SK-N-SH treated with all-trans-retinoic acid at 6 μM for 48 hours (cell line): ENCODE measurements at regions not wholly inside any gene's neighbourhood (a gene's known extent, or its start where the extent isn't known, plus 50 kb on each side); places are given as distances from the start of the nearest gene placed in this dataset.

Experiments used
- ATAC-seq: fragments of 200-7000 bp; cut with Tn5 transposase; 3 replicates; pipeline ENCODE4 v1.9.1; 2020; ENCODE audit warnings: mild to moderate bottlenecking, moderate library complexity
- ARNTL ChIP-seq: fragments of 450-650 bp; formaldehyde crosslinking; IDR thresholded peaks from 2 replicates; pipeline ENCODE4 v1.5.0; 2020; ENCODE audit warnings: low read depth, mild to moderate bottlenecking, moderate library complexity, borderline replicate concordance
- BACH2 ChIP-seq: fragments of 250-450 bp; sonication (Bioruptor Pico); IDR thresholded peaks from 2 replicates; pipeline ENCODE4 v1.9.0; 2021; ENCODE audit warnings: mild to moderate bottlenecking, borderline replicate concordance
- CSDC2 ChIP-seq: fragments of 250-450 bp; sonication (Bioruptor Pico); IDR thresholded peaks from 2 replicates; pipeline ENCODE4 v1.5.0; 2020; ENCODE audit warnings: mild to moderate bottlenecking, moderate library complexity
- ESRRG ChIP-seq: fragments of 250-450 bp; sonication (Bioruptor Pico); IDR thresholded peaks from 2 replicates; pipeline ENCODE4 v1.6.1; 2021; ENCODE audit warnings: mild to moderate bottlenecking
- GLIS3 ChIP-seq: fragments of 250-450 bp; sonication (Bioruptor Pico); IDR thresholded peaks from 2 replicates; pipeline ENCODE4 v1.5.0; 2020; ENCODE audit warnings: mild to moderate bottlenecking, moderate library complexity
- ISL1 ChIP-seq: fragments of 250-450 bp; sonication (Bioruptor Pico); IDR thresholded peaks from 2 replicates; pipeline ENCODE4 v2.1.2; 2022; ENCODE audit warnings: mild to moderate bottlenecking, moderate library complexity
- OSR1 ChIP-seq: fragments of 250-450 bp; sonication (Bioruptor Pico); IDR thresholded peaks from 2 replicates; pipeline ENCODE4 v1.8.0; 2022; ENCODE audit warnings: moderate library complexity, mild to moderate bottlenecking, inconsistent platforms
- PPARA ChIP-seq: fragments of 250-450 bp; sonication (Bioruptor Pico); IDR thresholded peaks from 2 replicates; pipeline ENCODE4 v1.5.0; 2020; ENCODE audit warnings: mild to moderate bottlenecking, borderline replicate concordance
- RARB ChIP-seq: fragments of 250-450 bp; sonication (Bioruptor Pico); IDR thresholded peaks from 2 replicates; pipeline ENCODE4 v1.8.0; 2021; ENCODE audit warnings: mild to moderate bottlenecking, moderate library complexity
- SNAI2 ChIP-seq: fragments of 250-450 bp; sonication (Bioruptor Pico); IDR thresholded peaks from 2 replicates; pipeline ENCODE4 v1.5.0; 2020; ENCODE audit warnings: mild to moderate bottlenecking, moderate library complexity
- TCF4 ChIP-seq: fragments of 250-450 bp; sonication (Bioruptor Pico); IDR thresholded peaks from 2 replicates; pipeline ENCODE4 v1.8.0; 2021; ENCODE audit warnings: mild to moderate bottlenecking, moderate library complexity, borderline replicate concordance
- TOX ChIP-seq: fragments of 250-450 bp; sonication (Bioruptor Pico); IDR thresholded peaks from 2 replicates; pipeline ENCODE4 v1.8.0; 2021; ENCODE audit warnings: mild to moderate bottlenecking, moderate library complexity, borderline replicate concordance
- ZC3H10 ChIP-seq: fragments of 250-450 bp; sonication (Bioruptor Pico); IDR thresholded peaks from 2 replicates; pipeline ENCODE4 v1.5.1; 2021; ENCODE audit warnings: mild to moderate bottlenecking, moderate library complexity
- ZFP3 ChIP-seq: fragments of 250-450 bp; sonication (Bioruptor Pico); IDR thresholded peaks from 2 replicates; pipeline ENCODE4 v1.5.0; 2020; ENCODE audit warnings: mild to moderate bottlenecking, moderate library complexity
- ZNF565 ChIP-seq: fragments of 450-650 bp; formaldehyde crosslinking; conservative IDR thresholded peaks from 2 replicates; pipeline ENCODE4 v1.5.0; 2020; ENCODE audit warnings: low read depth, mild to moderate bottlenecking, moderate library complexity
- ZNF70 ChIP-seq: fragments of 450-650 bp; formaldehyde crosslinking; IDR thresholded peaks from 2 replicates; pipeline ENCODE4 v1.5.0; 2020; ENCODE audit warnings: mild to moderate bottlenecking, moderate library complexity
- ZNF8 ChIP-seq: fragments of 450-650 bp; formaldehyde crosslinking; IDR thresholded peaks from 2 replicates; pipeline ENCODE4 v1.5.0; 2020; ENCODE audit warnings: mild to moderate bottlenecking, moderate library complexity
- TF ChIP-seq, protein P1 (sequence below): fragments of 250-450 bp; sonication (Bioruptor Pico); IDR thresholded peaks from 2 replicates; pipeline ENCODE4 v1.8.0; 2020; ENCODE audit warnings: mild to moderate bottlenecking, moderate library complexity, borderline replicate concordance
- TF ChIP-seq, protein P2 (sequence below): fragments of 250-450 bp; sonication (Bioruptor Pico); IDR thresholded peaks from 2 replicates; pipeline ENCODE4 v1.8.0; 2021; ENCODE audit warnings: low read depth, mild to moderate bottlenecking, moderate library complexity, borderline replicate concordance
- TF ChIP-seq, protein P3 (sequence below): fragments of 250-450 bp; sonication (Bioruptor Pico); IDR thresholded peaks from 2 replicates; pipeline ENCODE4 v1.5.1; 2021; ENCODE audit warnings: mild to moderate bottlenecking, moderate library complexity
- TF ChIP-seq, protein P4 (sequence below): fragments of 250-450 bp; sonication (Bioruptor Pico); IDR thresholded peaks from 2 replicates; pipeline ENCODE4 v1.5.0; 2020; ENCODE audit warnings: mild to moderate bottlenecking, moderate library complexity

DNA sequence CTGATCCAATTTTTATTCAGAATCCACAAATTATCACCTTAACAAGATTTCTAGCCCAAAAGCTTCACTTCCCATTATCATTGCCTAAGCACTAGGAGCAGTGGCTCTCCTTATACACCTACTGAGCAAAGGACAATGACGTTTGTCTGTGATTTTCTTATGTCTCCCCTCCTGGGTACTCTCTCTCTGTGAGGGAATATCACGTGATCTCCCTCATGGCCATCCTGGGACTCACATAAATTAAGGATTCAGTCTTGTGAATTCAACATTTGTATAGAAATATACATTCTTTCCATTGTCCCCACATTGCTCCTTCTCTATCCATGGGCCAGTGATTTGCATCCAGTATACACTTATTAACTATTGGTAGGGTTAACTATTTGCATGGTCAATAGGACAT, 476.5 kb downstream of the PLK2 start:
- no peak for ATAC-seq
- no peak for TF ChIP-seq BACH2 (CRISPR knock-in tag)
- TF ChIP-seq, protein P1, sequence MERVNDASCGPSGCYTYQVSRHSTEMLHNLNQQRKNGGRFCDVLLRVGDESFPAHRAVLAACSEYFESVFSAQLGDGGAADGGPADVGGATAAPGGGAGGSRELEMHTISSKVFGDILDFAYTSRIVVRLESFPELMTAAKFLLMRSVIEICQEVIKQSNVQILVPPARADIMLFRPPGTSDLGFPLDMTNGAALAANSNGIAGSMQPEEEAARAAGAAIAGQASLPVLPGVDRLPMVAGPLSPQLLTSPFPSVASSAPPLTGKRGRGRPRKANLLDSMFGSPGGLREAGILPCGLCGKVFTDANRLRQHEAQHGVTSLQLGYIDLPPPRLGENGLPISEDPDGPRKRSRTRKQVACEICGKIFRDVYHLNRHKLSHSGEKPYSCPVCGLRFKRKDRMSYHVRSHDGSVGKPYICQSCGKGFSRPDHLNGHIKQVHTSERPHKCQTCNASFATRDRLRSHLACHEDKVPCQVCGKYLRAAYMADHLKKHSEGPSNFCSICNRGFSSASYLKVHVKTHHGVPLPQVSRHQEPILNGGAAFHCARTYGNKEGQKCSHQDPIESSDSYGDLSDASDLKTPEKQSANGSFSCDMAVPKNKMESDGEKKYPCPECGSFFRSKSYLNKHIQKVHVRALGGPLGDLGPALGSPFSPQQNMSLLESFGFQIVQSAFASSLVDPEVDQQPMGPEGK (CRISPR knock-in tag): no peak
- TF ChIP-seq, protein P2, sequence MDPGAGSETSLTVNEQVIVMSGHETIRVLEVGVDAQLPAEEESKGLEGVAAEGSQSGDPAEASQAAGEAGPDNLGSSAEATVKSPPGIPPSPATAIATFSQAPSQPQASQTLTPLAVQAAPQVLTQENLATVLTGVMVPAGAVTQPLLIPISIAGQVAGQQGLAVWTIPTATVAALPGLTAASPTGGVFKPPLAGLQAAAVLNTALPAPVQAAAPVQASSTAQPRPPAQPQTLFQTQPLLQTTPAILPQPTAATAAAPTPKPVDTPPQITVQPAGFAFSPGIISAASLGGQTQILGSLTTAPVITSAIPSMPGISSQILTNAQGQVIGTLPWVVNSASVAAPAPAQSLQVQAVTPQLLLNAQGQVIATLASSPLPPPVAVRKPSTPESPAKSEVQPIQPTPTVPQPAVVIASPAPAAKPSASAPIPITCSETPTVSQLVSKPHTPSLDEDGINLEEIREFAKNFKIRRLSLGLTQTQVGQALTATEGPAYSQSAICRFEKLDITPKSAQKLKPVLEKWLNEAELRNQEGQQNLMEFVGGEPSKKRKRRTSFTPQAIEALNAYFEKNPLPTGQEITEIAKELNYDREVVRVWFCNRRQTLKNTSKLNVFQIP (CRISPR knock-in tag): no peak
- no peak for TF ChIP-seq TOX
- no peak for TF ChIP-seq ZNF8 (CRISPR knock-in tag)
- TF ChIP-seq SNAI2 (CRISPR knock-in tag): no peak
- no peak for TF ChIP-seq ARNTL (CRISPR knock-in tag)

DNA sequence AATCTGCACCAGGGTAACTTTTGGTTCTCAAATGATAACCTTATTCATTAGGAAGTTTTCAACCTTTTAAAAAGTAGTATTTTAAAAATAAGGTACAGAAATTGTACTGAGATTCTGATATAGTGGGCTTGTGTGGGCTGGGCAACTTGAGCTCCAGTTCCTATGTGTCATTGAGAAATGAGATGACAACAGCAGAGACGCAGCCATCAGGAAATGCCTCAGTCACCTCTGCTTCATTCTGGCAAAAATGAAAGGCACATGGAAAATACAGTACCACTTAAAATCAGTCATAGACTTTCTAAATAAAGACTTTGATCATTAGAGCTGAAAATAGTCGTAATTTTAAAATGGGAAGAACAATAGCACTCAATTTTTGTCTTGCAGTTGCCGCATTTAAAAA, 480.2 kb downstream of the PLK2 start:
- no peak for ATAC-seq
- TF ChIP-seq, protein P3, sequence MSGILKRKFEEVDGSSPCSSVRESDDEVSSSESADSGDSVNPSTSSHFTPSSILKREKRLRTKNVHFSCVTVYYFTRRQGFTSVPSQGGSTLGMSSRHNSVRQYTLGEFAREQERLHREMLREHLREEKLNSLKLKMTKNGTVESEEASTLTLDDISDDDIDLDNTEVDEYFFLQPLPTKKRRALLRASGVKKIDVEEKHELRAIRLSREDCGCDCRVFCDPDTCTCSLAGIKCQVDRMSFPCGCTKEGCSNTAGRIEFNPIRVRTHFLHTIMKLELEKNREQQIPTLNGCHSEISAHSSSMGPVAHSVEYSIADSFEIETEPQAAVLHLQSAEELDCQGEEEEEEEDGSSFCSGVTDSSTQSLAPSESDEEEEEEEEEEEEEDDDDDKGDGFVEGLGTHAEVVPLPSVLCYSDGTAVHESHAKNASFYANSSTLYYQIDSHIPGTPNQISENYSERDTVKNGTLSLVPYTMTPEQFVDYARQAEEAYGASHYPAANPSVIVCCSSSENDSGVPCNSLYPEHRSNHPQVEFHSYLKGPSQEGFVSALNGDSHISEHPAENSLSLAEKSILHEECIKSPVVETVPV: no peak
- TF ChIP-seq, protein P2 (CRISPR knock-in tag): no peak
- TF ChIP-seq, protein P4, sequence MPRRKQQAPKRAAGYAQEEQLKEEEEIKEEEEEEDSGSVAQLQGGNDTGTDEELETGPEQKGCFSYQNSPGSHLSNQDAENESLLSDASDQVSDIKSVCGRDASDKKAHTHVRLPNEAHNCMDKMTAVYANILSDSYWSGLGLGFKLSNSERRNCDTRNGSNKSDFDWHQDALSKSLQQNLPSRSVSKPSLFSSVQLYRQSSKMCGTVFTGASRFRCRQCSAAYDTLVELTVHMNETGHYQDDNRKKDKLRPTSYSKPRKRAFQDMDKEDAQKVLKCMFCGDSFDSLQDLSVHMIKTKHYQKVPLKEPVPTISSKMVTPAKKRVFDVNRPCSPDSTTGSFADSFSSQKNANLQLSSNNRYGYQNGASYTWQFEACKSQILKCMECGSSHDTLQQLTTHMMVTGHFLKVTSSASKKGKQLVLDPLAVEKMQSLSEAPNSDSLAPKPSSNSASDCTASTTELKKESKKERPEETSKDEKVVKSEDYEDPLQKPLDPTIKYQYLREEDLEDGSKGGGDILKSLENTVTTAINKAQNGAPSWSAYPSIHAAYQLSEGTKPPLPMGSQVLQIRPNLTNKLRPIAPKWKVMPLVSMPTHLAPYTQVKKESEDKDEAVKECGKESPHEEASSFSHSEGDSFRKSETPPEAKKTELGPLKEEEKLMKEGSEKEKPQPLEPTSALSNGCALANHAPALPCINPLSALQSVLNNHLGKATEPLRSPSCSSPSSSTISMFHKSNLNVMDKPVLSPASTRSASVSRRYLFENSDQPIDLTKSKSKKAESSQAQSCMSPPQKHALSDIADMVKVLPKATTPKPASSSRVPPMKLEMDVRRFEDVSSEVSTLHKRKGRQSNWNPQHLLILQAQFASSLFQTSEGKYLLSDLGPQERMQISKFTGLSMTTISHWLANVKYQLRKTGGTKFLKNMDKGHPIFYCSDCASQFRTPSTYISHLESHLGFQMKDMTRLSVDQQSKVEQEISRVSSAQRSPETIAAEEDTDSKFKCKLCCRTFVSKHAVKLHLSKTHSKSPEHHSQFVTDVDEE (CRISPR knock-in tag): no peak
- no peak for TF ChIP-seq ZC3H10
- no peak for TF ChIP-seq GLIS3 (CRISPR knock-in tag)
- TF ChIP-seq PPARA: no peak
- TF ChIP-seq ARNTL (CRISPR knock-in tag): no peak
- TF ChIP-seq ZNF70 (CRISPR knock-in tag): no peak
- no peak for TF ChIP-seq ESRRG
- TF ChIP-seq OSR1 (CRISPR knock-in tag): no peak
- no peak for TF ChIP-seq CSDC2 (CRISPR knock-in tag)
- no peak for TF ChIP-seq ZNF8 (CRISPR knock-in tag)
- no peak for TF ChIP-seq TOX
- no peak for TF ChIP-seq SNAI2 (CRISPR knock-in tag)
- TF ChIP-seq ZNF565: no peak
- no peak for TF ChIP-seq RARB (CRISPR knock-in tag)
- TF ChIP-seq, protein P1 (CRISPR knock-in tag): no peak
- TF ChIP-seq ZFP3 (CRISPR knock-in tag): no peak
- no peak for TF ChIP-seq TCF4
- TF ChIP-seq ISL1 (CRISPR knock-in tag): no peak
